ENCODE measurements at regions not wholly inside any gene's neighbourhood (a gene's known extent, or its start where the extent isn't known, plus 50 kb on each side); places are given as distances from the start of the nearest gene placed in this dataset.
A peak's percentile ranks its signal among the peaks of the same experiment; 100 is the strongest.
"Not testable (repeated sequence)": the region's sequence is repeated elsewhere in the genome, so short reads cannot be mapped to it uniquely, and the experiment has no call there.

- peak; percentile 60 to 67 for DNase-seq
Measured at GRCh38 chr16:22436823-22437652, 62.6 kb upstream of the CDR2 start.

DNA sequence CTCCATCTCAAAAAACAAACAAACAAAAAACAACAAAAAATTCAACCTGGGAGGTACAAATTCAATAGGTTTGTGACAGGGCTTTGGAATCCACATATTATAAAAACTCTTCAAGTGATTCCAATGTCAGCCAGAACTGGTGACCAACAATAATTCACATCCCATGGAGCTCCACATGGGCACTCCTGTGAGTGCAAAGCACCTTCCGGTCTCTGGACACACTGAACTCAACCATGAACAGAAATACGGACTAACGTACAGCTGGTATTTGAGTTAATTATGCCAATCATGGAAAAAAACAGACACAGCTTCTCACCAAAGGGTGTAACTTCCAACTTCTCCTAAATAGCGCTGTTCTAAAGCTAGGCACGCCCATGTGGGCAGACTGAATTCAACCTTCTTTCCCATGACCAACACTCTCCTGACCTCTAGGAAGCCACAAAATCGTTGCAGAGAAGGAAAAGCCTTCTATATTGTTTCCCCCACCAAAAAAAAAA lies 62.0 kb upstream of the CDR2 start:
- DNase-seq = not testable (repeated sequence)

GRCh38 chr16:22431314-22431713 lies 56.9 kb upstream of the CDR2 start:
- DNase-seq = not testable (repeated sequence)

DNA sequence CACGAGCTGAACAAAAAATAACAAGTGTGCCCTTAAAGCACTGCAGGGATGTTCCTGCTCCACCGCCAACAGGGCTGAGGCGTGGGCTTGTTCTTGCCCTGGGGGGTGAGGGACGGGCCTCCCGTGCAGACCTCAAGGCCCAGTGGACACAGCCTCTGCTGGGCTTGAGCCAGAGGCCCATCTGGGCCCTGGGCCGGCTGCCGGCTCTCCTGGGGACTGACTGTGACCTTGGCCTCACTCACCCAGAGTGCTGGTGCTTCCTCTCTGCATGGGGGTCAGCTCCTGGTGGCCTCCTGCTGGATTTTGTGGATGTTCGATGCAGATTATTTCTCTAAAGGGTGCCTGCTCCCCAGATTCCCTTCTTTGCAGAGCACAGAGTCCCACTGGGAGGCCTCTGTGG lies 54.2 kb upstream of the CDR2 start:
- no peak for DNase-seq

- no peak for DNase-seq
Measured at GRCh38 chr16:22427556-22427955, 53.1 kb upstream of the CDR2 start.

- no peak for DNase-seq
Measured at GRCh38 chr16:22425847-22426246, 51.4 kb upstream of the CDR2 start.

- no peak for DNase-seq
Measured at GRCh38 chr16:22425036-22425801, 50.8 kb upstream of the CDR2 start.

- no peak for DNase-seq
Measured at GRCh38 chr16:22424161-22424937, 49.9 kb upstream of the CDR2 start.

All from stimulated activated CD4-positive, alpha-beta T cell treated with anti-CD3 and anti-CD28 coated beads, Interleukin-2, amount 100 ng/mL, for 48 hours (primary cell).